LHCN-M2 (cell line): ENCODE measurements at regions not wholly inside any gene's neighbourhood (a gene's known extent, or its start where the extent isn't known, plus 50 kb on each side); places are given as distances from the start of the nearest gene placed in this dataset.
"Not testable (repeated sequence)": the region's sequence is repeated elsewhere in the genome, so short reads cannot be mapped to it uniquely, and the experiment has no call there.

ENCODE experiments used
- DNase-seq: peaks from one replicate; pipeline ENCODE4 v3.0.0-alpha.2; 2012; ENCODE audit warnings: low read depth

DNA sequence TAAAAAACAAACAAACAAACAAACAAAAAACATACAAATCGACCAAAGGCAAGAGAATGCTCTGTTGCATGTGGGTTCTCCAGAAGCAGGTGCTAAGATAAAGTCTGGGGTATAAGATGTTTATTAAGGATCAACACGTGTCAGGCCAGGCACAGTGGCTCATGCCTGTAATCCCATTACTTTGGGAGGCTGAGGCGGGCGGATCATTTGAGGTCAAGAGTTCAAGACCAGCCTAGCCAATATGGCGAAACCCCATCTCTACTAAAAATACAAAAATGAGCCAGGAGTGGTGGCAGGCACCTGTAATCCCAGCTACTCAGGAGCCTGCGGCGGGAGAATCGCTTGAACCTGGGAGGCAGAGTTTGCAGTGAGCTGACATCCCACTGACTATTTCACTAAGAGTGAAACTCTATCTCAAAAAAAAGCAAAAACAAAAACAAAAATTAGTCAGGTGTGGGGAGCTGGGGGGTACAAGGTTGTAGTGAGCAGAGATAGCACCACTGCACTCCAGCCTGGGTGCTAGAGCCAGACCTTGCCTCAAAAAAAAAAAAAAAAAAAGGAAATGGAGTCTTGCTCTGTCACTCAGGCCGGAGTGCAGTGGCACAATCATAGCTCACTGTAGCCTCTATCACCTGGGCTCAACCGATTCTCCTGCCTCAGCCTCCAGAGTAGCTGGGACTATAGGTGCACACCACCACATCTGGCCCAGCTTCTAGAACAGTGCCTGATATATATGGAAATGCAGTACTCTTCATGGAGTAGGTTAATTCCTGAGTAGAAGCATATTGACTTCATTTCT, 86.8 kb upstream of the JARID2 start:
- no peak for DNase-seq

- no peak for DNase-seq
Observed at GRCh38 chr6:15160812-15161211, 85.1 kb upstream of the JARID2 start.

DNA sequence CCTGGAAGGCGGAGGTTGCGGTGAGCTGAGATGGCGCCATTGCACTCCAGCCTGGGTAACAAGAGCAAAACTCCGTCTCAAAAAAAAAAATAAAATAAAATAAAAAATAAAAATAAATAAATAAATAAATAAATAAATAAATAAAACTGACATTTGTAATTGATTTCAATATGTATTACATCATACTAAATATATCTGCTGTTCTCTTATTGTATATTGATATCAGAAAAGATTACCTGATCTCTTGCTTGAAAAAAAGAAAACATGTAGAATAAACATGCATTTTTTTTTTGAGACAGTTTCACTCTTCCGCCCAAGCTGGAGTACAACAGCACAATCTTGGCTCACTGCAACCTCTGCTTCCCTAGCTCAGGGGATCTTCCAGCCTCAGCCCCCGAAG, 81.0 kb upstream of the JARID2 start:
- DNase-seq, result not testable (repeated sequence)

- no peak for DNase-seq
Observed at GRCh38 chr6:15166121-15166520, 79.7 kb upstream of the JARID2 start.

GRCh38 chr6:15170126-15170525, 75.7 kb upstream of the JARID2 start:
- no peak for DNase-seq

DNA sequence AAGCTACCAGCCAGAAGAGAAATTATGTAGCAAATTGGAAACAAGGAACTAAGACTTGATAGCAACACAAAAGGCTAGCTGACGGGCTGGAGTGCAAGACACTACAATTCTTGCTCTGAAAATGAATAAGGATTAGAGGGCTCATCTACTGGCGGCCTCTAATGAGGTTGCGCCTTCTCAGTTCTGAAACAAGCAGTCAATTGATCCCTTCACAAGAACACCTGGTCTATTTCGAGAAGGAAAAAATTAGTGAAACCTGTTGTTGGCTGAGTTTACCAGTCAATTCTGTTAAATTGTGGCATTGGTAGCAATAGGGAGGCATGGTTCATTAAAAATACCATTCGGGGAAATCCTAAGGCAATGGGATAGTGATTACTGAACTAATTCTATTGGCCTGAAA, 74.8 kb upstream of the JARID2 start:
- DNase-seq, result no peak

DNA sequence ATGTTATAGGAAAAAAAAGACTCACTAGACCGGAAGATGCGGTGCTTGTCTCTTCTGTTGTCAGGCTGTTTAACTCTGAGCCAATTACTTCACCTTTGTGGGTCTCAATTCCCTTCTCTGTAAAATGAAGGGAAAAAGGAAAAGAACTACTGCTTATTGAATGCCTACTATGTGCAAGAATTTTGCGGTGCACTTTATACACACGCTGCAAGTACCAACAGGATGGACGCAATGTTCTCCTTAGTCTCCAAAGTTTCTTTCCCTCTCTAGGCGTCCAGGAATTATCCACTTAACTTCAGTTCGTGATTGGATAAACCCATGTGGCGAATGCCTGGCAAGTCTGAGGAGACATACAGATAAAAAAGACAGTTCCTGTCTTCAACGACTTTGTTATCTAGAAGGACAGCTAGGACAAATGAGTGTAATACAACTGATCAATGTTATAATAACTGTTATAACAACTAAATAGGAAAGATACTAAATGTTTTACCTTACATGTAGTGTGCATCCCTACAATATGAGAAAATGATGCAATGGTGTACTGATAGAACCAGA, 69.0 kb upstream of the JARID2 start:
- DNase-seq, result no peak

GRCh38 chr6:15183979-15184378, 61.9 kb upstream of the JARID2 start:
- DNase-seq, result no peak

GRCh38 chr6:15184441-15184861, 61.4 kb upstream of the JARID2 start:
- no peak for DNase-seq

DNA sequence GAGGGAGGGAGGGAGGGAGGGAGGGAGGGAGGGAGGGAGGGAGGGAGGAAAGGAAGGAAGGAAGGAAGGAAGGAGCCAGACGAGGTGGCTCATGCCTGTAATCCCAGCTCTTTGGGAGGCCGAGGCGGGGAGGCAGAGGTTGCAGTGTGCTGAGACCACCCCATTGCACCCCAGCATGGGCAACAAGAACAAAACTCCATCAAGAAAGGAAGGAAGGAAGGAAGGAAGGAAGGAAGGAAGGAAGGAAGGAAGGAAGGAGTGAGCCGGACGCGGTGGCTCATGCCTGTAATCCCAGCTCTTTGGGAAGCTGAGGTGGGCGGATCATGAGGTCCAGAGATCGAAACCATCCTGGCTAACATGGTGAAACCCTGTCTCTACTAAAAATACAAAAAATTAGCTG, 60.8 kb upstream of the JARID2 start:
- not testable (repeated sequence) for DNase-seq

GRCh38 chr6:15193451-15193850, 52.4 kb upstream of the JARID2 start:
- not testable (repeated sequence) for DNase-seq

- DNase-seq, result no peak
Observed at GRCh38 chr6:15194453-15194852, 51.4 kb upstream of the JARID2 start.
